ENCODE measurements at regions not wholly inside any gene's neighbourhood (a gene's known extent, or its start where the extent isn't known, plus 50 kb on each side); places are given as distances from the start of the nearest gene placed in this dataset.

DNA sequence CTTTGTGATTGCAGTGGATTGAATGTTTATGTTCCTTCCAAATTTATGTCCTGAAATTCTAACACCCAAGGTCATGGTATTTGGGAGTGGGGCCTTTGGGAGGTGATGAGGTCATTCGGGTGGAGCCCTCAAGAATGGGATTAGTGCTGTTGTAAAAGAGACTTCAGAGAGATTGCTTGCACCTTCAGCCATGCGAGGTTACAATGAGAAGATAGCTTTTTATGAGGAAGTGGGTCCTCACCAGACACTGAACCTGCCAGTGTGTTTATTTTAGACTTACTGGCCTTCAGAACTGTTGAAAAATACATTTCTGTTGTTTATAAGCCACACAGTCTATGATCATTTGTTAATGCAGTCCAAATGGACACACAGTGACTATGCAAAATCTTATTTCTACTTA, 161.0 kb upstream of the GPRIN3 start:
- Mint-ChIP-seq H3K27me3 (ENCODE audit: insufficient read depth) (peaks cover 2% of the 10 kb centered on the region), H3K9me3 (no peaks in the 10 kb centered on the region), H3K4me3 (no peak overlapping the region), H3K4me1 (no peaks in the 10 kb centered on the region), H3K36me3 (ENCODE audit: low read depth) (no peaks in the 10 kb centered on the region), H3K27ac (no peak overlapping the region)
- Histone ChIP-seq H3K27me3 (ENCODE audit: control insufficient read depth, insufficient read depth, low read length, poor library complexity, severe bottlenecking) (no peaks in the 10 kb centered on the region), H3K9me3 (ENCODE audit: control insufficient read depth, low read length) (no peaks in the 10 kb centered on the region), H3K27ac (ENCODE audit: low read depth, low read length) (no peak overlapping the region), H3K36me3 (ENCODE audit: control insufficient read depth, insufficient read depth, low read length) (no peaks in the 10 kb centered on the region), H3K4me1 (ENCODE audit: control insufficient read depth, insufficient read depth, low read length) (no peaks in the 10 kb centered on the region), H3K4me3 (ENCODE audit: low read length) (no peak overlapping the region), H3K9ac (ENCODE audit: extremely low read depth, low read length, poor library complexity, severe bottlenecking) (no peak overlapping the region)
- 80 to 84% methylated on average over 1 to 2 of the region's 2 CpGs for WGBS, 2 experiments (ENCODE audit: insufficient coverage in 1 of 2, insufficient read length in 1 of 2)
- no peak for DNase-seq
- TF ChIP-seq, protein P1, sequence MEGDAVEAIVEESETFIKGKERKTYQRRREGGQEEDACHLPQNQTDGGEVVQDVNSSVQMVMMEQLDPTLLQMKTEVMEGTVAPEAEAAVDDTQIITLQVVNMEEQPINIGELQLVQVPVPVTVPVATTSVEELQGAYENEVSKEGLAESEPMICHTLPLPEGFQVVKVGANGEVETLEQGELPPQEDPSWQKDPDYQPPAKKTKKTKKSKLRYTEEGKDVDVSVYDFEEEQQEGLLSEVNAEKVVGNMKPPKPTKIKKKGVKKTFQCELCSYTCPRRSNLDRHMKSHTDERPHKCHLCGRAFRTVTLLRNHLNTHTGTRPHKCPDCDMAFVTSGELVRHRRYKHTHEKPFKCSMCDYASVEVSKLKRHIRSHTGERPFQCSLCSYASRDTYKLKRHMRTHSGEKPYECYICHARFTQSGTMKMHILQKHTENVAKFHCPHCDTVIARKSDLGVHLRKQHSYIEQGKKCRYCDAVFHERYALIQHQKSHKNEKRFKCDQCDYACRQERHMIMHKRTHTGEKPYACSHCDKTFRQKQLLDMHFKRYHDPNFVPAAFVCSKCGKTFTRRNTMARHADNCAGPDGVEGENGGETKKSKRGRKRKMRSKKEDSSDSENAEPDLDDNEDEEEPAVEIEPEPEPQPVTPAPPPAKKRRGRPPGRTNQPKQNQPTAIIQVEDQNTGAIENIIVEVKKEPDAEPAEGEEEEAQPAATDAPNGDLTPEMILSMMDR (conservative IDR thresholded peaks at IDR 0.05): no peak

DNA sequence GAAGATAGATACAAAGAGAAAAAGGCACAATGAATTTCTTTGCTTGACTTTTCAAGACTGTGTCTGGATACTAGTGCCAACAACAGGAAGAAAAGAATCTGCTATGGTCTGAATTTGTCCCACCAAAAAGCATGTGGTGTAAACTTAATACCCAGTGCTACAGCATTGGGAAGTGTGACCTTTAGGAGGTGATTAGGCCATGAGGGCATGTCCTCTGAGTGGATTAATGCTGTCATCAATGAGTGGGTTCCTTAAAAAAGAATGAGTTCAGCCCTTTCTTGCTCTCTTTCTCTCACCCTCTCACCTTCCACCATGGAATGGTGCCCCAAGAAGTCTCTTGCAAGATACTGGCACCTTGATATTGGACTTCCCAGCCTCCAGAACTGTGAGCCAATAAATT, 155.7 kb upstream of the GPRIN3 start:
- Mint-ChIP-seq H3K27ac (no peak overlapping the region), H3K27me3 (ENCODE audit: insufficient read depth) (peaks cover 2% of the 10 kb centered on the region), H3K36me3 (ENCODE audit: low read depth) (no peaks in the 10 kb centered on the region), H3K9me3 (no peaks in the 10 kb centered on the region), H3K4me3 (no peak overlapping the region), H3K4me1 (peaks cover 3% of the 10 kb centered on the region)
- H3K9me3 ChIP-seq (ENCODE audit: control insufficient read depth, low read length): no peaks in the 10 kb centered on the region
- no peak overlapping the region for H3K27ac ChIP-seq (ENCODE audit: low read depth, low read length)
- H3K9ac ChIP-seq (ENCODE audit: extremely low read depth, low read length, poor library complexity, severe bottlenecking): no peak overlapping the region
- no peak overlapping the region for H3K4me3 ChIP-seq (ENCODE audit: low read length)
- peaks cover 3% of the 10 kb centered on the region for H3K4me1 ChIP-seq (ENCODE audit: control insufficient read depth, insufficient read depth, low read length)
- H3K36me3 ChIP-seq (ENCODE audit: control insufficient read depth, insufficient read depth, low read length): no peaks in the 10 kb centered on the region
- DNase-seq: no peak
- H3K27me3 ChIP-seq (ENCODE audit: control insufficient read depth, insufficient read depth, low read length, poor library complexity, severe bottlenecking): no peaks in the 10 kb centered on the region
- TF ChIP-seq, protein P1 (conservative IDR thresholded peaks at IDR 0.05): no peak

GRCh38 chr4:89447543-89447942, 139.9 kb upstream of the GPRIN3 start:
- TF ChIP-seq, protein P1 (conservative IDR thresholded peaks at IDR 0.05): no peak
- Histone ChIP-seq H3K27ac (ENCODE audit: low read depth, low read length) (no peak overlapping the region), H3K27me3 (ENCODE audit: control insufficient read depth, insufficient read depth, low read length, poor library complexity, severe bottlenecking) (no peaks in the 10 kb centered on the region), H3K9me3 (ENCODE audit: control insufficient read depth, low read length) (peaks cover 31% of the 10 kb centered on the region), H3K36me3 (ENCODE audit: control insufficient read depth, insufficient read depth, low read length) (no peaks in the 10 kb centered on the region), H3K9ac (ENCODE audit: extremely low read depth, low read length, poor library complexity, severe bottlenecking) (no peak overlapping the region), H3K4me1 (ENCODE audit: control insufficient read depth, insufficient read depth, low read length) (no peaks in the 10 kb centered on the region), H3K4me3 (ENCODE audit: low read length) (no peak overlapping the region)
- Mint-ChIP-seq H3K27ac (no peak overlapping the region), H3K4me3 (no peak overlapping the region), H3K4me1 (no peaks in the 10 kb centered on the region), H3K9me3 (peaks cover 30% of the 10 kb centered on the region), H3K27me3 (ENCODE audit: insufficient read depth) (no peaks in the 10 kb centered on the region), H3K36me3 (ENCODE audit: low read depth) (peaks cover 6% of the 10 kb centered on the region)
- WGBS, 2 experiments (ENCODE audit: insufficient coverage in 1 of 2, insufficient read length in 1 of 2): 89 to 100% methylated on average over 1 of the region's 1 CpG
- no peak for DNase-seq
